SU-DHL-6 (cell line): ENCODE measurements at regions not wholly inside any gene's neighbourhood (a gene's known extent, or its start where the extent isn't known, plus 50 kb on each side); places are given as distances from the start of the nearest gene placed in this dataset.
"Not testable (repeated sequence)": the region's sequence is repeated elsewhere in the genome, so short reads cannot be mapped to it uniquely, and the experiment has no call there.

Source experiments
- H2AFZ ChIP-seq: fragments of 200-600 bp; sonication (generic); 2 replicates; pipeline ENCODE4 v1.6.1; 2014; ENCODE audit warnings: low read depth, mild to moderate bottlenecking, moderate library complexity, mixed read lengths, antibody characterized with exemption, low read length; ENCODE audit not compliant: severe bottlenecking
- H3F3A ChIP-seq: fragments of 200-600 bp; shearing (Covaris generic); 2 replicates; pipeline ENCODE4 v1.6.0; 2016; ENCODE audit warnings: antibody characterized with exemption, mild to moderate bottlenecking; ENCODE audit not compliant: insufficient read depth
- H3K27ac ChIP-seq: fragments of 200-600 bp; sonication (generic); 2 replicates; pipeline ENCODE4 v1.5.1; 2016; ENCODE audit warnings: low read depth, mild to moderate bottlenecking, low read length, moderate library complexity, mixed read lengths
- H3K27me3 ChIP-seq: fragments of 200-600 bp; sonication (generic), shearing (Covaris generic); 2 replicates; pipeline ENCODE4 v1.6.0; 2014; ENCODE audit warnings: mild to moderate bottlenecking, low read length
- H3K36me3 ChIP-seq: fragments of 200-600 bp; sonication (generic); 2 replicates; pipeline ENCODE4 v1.6.1; 2014; ENCODE audit warnings: mild to moderate bottlenecking, low read length, mixed read lengths
- H3K4me2 ChIP-seq: fragments of 300-600, 200-600 bp; shearing (Covaris generic), sonication (generic); 2 replicates; pipeline ENCODE4 v1.6.0; 2014; ENCODE audit warnings: low read length, low read depth, mild to moderate bottlenecking; ENCODE audit not compliant: poor library complexity, severe bottlenecking
- H3K4me3 ChIP-seq: fragments of 200-600 bp; sonication (generic); 2 replicates; pipeline ENCODE4 v1.5.1; 2014; ENCODE audit warnings: antibody characterized with exemption, low read length, mild to moderate bottlenecking, mixed read lengths; ENCODE audit not compliant: insufficient read depth, poor library complexity, severe bottlenecking
- H3K79me2 ChIP-seq: fragments of 200-600 bp; sonication (generic); 2 replicates; pipeline ENCODE4 v1.6.1; 2014; ENCODE audit warnings: mild to moderate bottlenecking, low read length, moderate library complexity; ENCODE audit not compliant: insufficient read depth
- H3K9ac ChIP-seq: fragments of 200-600 bp; sonication (generic); 2 replicates; pipeline ENCODE4 v1.7.0; 2014; ENCODE audit warnings: mild to moderate bottlenecking, low read length
- H3K9me2 ChIP-seq: fragments of 200-600 bp; sonication (generic); replicated peaks from 2 replicates; pipeline ENCODE4 v1.6.1; 2014; ENCODE audit warnings: low read length; ENCODE audit not compliant: insufficient read depth
- H3K9me3 ChIP-seq: fragments of 200-600 bp; sonication (generic); 2 replicates; pipeline ENCODE4 v1.6.1; 2014; ENCODE audit warnings: low read length, mixed read lengths; ENCODE audit not compliant: insufficient read depth
- H4K20me1 ChIP-seq: fragments of 200-600 bp; sonication (generic); 2 replicates; pipeline ENCODE4 v1.6.1; 2014; ENCODE audit warnings: low read depth, mild to moderate bottlenecking, antibody characterized with exemption, low read length, moderate library complexity, mixed read lengths
- EZH2phosphoT487 ChIP-seq: fragments of 200-600 bp; sonication (generic), shearing (Covaris generic); conservative IDR thresholded peaks from 2 replicates; pipeline ENCODE4 v1.6.1; 2018; ENCODE audit warnings: mild to moderate bottlenecking, antibody characterized with exemption, low read length, moderate library complexity, mixed read lengths
- TF ChIP-seq, protein P1 (sequence below): fragments of 200-600 bp; sonication (generic); IDR thresholded peaks from one replicate; pipeline ENCODE4 v1.5.1; 2017; ENCODE audit warnings: antibody characterized with exemption, mild to moderate bottlenecking, low read length, moderate library complexity; ENCODE audit not compliant: insufficient read depth, poor library complexity, severe bottlenecking

- TF ChIP-seq, protein P1, sequence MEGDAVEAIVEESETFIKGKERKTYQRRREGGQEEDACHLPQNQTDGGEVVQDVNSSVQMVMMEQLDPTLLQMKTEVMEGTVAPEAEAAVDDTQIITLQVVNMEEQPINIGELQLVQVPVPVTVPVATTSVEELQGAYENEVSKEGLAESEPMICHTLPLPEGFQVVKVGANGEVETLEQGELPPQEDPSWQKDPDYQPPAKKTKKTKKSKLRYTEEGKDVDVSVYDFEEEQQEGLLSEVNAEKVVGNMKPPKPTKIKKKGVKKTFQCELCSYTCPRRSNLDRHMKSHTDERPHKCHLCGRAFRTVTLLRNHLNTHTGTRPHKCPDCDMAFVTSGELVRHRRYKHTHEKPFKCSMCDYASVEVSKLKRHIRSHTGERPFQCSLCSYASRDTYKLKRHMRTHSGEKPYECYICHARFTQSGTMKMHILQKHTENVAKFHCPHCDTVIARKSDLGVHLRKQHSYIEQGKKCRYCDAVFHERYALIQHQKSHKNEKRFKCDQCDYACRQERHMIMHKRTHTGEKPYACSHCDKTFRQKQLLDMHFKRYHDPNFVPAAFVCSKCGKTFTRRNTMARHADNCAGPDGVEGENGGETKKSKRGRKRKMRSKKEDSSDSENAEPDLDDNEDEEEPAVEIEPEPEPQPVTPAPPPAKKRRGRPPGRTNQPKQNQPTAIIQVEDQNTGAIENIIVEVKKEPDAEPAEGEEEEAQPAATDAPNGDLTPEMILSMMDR = no peak
- TF ChIP-seq EZH2phosphoT487 = no peak
- no peaks in the 10 kb centered on the region for H3K27me3 ChIP-seq
Observed at GRCh38 chr7:113610572-113610971, 308.2 kb downstream of the PPP1R3A start.

GRCh38 chr7:113608782-113609181 lies 310.0 kb downstream of the PPP1R3A start:
- Histone ChIP-seq H3K79me2 (no peaks in the 10 kb centered on the region), H3K9me3 (no peaks in the 10 kb centered on the region), H2AFZ (no peak overlapping the region), H3F3A (no peaks in the 10 kb centered on the region), H3K4me3 (no peak overlapping the region), H4K20me1 (no peaks in the 10 kb centered on the region), H3K4me2 (no peak overlapping the region), H3K36me3 (no peaks in the 10 kb centered on the region), H3K27ac (no peak overlapping the region), H3K27me3 (no peaks in the 10 kb centered on the region), H3K9ac (no peak overlapping the region), H3K9me2 (no peaks in the 10 kb centered on the region)
- TF ChIP-seq EZH2phosphoT487 = no peak
- TF ChIP-seq, protein P1 = no peak

More at GRCh38 chr7:113610572-113610971, 308.2 kb downstream of the PPP1R3A start:
- Histone ChIP-seq H3K9me3 (no peaks in the 10 kb centered on the region), H3K4me2 (no peak overlapping the region), H3F3A (no peaks in the 10 kb centered on the region), H3K27ac (no peak overlapping the region), H3K9ac (no peak overlapping the region), H3K4me3 (no peak overlapping the region), H2AFZ (no peak overlapping the region), H3K9me2 (no peaks in the 10 kb centered on the region), H4K20me1 (no peaks in the 10 kb centered on the region), H3K36me3 (no peaks in the 10 kb centered on the region), H3K79me2 (no peaks in the 10 kb centered on the region)

DNA sequence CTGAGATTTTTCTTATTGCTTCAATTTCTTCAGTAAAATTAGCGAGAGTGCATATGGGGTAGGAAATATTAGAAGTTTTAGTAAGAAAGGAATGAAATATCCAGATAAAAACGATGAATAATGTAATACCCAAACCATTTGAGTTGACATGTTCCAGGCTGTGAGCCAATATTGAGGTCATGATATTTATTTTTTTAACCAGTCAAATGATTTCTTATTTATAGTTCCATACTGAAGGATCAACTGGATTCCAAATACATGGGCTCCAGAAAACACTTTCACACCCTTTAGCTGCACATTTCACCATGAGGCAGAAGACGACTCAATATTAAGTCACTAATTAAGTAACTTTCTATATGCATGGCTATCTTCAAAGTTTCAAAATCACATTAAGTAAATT lies 312.5 kb downstream of the PPP1R3A start:
- Histone ChIP-seq H3K4me2 (no peak overlapping the region), H3K9me2 (no peaks in the 10 kb centered on the region), H3K9me3 (no peaks in the 10 kb centered on the region), H3K27me3 (no peaks in the 10 kb centered on the region), H3K79me2 (no peaks in the 10 kb centered on the region), H3K4me3 (no peak overlapping the region), H3K27ac (no peak overlapping the region), H2AFZ (no peak overlapping the region), H4K20me1 (no peaks in the 10 kb centered on the region), H3F3A (no peaks in the 10 kb centered on the region), H3K36me3 (no peaks in the 10 kb centered on the region), H3K9ac (no peak overlapping the region)
- TF ChIP-seq, protein P1 = no peak
- TF ChIP-seq EZH2phosphoT487 = no peak

DNA sequence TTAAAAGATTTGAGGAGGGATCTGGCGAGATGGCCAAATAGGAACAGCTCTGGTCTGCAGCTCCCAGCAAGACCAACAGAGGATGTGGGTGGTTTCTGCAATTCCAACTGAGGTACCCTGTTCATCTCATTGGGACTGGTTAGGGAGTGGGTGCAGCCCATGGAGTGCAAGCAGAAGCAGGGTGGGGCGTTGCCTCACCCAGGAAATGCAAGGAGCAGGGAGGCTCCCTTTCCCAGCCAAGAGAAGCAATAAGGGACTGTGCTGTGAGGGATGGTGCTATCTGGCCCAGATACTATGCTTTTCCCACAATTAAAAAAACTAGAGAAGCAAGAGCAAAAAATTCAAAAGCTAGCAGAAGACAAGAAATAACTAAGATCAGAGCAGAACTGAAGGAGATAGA lies 318.4 kb downstream of the PPP1R3A start:
- H3K9ac ChIP-seq, H3K27ac ChIP-seq, H3K79me2 ChIP-seq, H3K4me3 ChIP-seq, H3K4me2 ChIP-seq, H4K20me1 ChIP-seq, H3K27me3 ChIP-seq, H3F3A ChIP-seq, H3K9me2 ChIP-seq, H2AFZ ChIP-seq, H3K9me3 ChIP-seq, H3K36me3 ChIP-seq: not testable (repeated sequence)

GRCh38 chr7:113593455-113593854 lies 325.4 kb downstream of the PPP1R3A start:
- H3K9me2 ChIP-seq, H3K9me3 ChIP-seq, H3K27ac ChIP-seq, H3K36me3 ChIP-seq, H3K4me2 ChIP-seq, H3K4me3 ChIP-seq, H3F3A ChIP-seq, H4K20me1 ChIP-seq, H3K9ac ChIP-seq, H3K79me2 ChIP-seq, H2AFZ ChIP-seq, H3K27me3 ChIP-seq: not testable (repeated sequence)

DNA sequence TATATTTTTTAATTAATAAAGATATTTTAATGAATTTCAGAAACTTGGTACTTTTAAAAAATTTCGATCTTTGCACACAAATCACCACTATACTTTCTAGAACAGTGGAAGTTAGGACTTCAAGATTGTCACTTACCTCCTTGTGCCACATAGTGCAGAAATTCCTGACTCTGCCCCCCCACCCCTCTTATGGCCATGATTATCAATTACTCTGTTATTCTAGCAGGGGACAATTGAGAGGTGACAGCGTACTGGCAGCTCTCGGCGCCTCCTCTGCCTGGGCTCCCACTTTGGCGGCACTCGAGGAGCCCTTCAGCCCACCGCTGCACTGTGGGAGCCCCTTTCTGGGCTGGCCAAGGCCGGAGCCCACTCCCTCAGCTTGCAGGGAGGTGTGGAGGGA lies 325.9 kb downstream of the PPP1R3A start:
- H3K9me3 ChIP-seq, H3K9ac ChIP-seq, H3K4me3 ChIP-seq, H3K27ac ChIP-seq, H3K36me3 ChIP-seq, H3K27me3 ChIP-seq, H2AFZ ChIP-seq, H3K4me2 ChIP-seq, H3K79me2 ChIP-seq, H3K9me2 ChIP-seq, H4K20me1 ChIP-seq, H3F3A ChIP-seq: not testable (repeated sequence)
